DMS114 treated with DMSO at 0.1 percent for 48 hours (cell line): ENCODE measurements at regions not wholly inside any gene's neighbourhood (a gene's known extent, or its start where the extent isn't known, plus 50 kb on each side); places are given as distances from the start of the nearest gene placed in this dataset.
A peak's percentile ranks its signal among the peaks of the same experiment; 100 is the strongest.
"Not testable (repeated sequence)": the region's sequence is repeated elsewhere in the genome, so short reads cannot be mapped to it uniquely, and the experiment has no call there.

Experiments used
- DNase-seq: peaks from one replicate; lab custom pipeline; 2025; ENCODE audit not compliant: unreplicated experiment; lab: John Stamatoyannopoulos, UW

DNA sequence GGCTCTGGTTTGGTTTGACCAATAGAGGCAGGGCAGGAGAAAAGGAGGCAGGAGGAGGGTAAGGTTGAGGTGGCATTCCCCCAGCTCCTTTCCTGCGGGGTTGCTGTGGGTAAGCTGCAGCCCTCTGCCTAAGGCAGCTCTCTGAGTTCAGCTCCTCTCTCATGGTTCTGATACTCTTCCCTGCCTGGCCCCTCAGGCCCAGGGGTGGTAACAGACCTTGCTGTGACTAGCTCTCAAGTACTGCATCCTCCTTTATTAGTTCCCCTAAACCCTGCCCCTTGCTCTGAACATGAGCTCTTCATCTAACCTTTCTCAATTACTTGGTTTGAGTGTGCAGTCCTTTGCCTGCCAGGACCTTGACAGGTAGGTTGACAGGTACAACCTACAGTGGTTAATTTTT is 205.5 kb downstream of the SLC4A3 start:
- no peak for DNase-seq

DNA sequence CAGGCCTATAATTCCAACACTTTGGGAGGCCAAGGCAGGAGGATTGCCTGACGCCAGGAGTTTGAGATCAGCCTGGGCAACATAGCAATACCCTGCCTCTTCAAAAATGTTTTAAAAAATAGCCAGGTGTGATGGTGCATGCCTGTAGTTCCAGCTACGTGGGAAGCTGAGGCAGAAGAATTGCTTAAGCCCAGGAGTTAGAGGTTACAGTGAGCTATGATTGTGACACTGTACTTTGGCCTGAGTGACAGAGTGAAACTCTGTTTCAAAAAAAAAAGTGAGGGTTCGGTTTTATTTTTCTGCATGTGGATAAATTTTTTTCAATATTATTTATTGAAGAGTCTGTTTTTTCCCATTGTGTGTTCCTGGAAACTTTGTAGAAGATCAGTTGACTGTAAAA is 208.1 kb downstream of the SLC4A3 start:
- no peak for DNase-seq

DNA sequence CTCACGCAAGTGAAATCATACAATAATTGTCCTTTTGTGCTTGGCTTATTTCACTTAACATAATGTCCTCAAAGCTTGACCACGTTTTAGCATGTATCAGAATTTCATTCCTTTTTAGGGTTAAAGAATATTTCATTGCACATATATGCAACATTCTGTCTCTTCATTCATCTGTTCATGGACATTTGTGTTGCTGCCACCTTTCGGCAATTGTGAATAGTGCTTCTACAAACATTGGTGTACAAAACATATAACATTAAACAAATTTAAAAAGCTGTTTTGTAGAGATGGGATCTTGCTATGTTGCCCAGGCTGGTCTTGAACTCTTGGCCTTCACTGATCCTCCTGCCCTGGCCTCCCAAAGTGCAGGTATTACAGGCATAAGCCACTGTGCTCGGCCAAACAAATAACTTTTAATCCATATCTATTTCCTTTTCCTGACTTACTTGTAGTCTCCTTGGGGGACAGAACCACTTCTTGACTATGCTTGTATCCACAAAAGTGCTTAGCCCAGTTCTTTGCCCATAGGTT is 209.3 kb downstream of the SLC4A3 start:
- DNase-seq = peak; percentile 2

DNA sequence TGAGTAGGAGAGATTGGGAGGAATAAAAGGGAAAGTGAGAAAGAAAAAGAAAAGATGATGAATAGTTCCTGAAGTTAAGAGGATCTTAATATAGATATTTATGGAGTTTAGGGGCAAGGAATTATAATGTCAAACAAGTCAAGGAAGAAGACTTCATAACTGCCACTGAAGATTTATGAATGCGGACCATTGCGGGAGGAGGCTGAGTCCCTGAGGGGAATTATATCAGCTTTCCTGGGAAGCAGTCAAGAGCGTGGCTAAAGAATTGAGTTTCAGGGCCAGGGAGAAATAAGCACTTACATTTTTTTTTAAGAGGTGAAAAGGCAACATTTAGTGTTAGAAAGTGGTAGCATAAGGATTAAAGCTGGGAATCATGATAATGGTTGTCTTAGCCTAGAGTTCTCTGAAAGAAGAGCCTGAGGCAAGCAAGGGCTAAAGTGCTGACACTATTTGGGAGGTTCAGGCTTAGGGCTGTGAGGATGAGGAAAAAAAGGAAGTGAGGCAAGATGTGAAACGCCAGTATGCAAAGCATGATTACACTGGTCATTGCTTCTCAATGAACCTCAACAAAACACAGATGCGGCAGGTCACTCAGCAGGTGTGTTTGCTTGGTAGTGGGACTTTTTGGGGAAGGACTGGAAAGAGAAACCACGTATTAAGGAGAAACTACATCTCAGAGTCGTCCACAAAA is 217.1 kb downstream of the SLC4A3 start:
- DNase-seq = no peak

DNA sequence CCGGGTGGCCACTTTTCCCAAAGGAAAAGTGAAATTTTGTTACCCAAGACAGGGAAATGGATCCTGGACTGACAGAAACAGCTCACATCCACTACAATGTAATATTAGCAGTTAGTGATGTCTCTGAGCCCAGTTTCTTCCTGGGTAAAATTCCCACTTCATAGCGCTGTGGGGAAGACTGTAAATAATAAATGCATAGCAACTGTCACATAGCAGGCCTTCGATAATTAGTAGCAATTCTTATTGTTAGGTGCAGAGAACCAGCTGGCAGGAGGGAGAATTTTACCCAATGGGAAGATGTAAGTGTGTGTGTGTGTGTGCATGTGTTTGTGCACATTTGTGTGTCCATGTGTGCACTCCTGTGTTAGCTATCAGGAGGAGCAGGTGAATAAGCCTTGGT is 221.5 kb downstream of the SLC4A3 start:
- DNase-seq = no peak

DNA sequence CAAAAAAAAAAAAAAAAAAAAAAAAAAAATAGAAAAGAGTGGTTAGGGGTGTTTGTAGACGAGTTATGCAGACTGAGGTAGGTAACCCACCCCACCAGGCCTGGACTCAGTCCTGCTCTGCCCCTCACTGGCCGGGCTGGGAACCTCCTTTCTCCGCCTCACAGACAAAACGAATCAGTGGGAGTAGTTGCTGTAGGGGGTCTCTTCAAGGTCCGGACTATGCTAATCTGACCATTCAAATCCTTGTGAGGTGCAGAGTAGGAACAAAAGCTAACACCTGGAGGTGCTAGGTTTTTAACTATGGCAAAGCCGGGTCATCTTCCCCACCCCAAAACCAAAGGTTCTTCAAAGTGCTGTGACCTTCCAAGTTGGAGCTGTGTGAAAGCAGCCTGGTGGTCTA is 223.7 kb downstream of the SLC4A3 start:
- DNase-seq = no peak

DNA sequence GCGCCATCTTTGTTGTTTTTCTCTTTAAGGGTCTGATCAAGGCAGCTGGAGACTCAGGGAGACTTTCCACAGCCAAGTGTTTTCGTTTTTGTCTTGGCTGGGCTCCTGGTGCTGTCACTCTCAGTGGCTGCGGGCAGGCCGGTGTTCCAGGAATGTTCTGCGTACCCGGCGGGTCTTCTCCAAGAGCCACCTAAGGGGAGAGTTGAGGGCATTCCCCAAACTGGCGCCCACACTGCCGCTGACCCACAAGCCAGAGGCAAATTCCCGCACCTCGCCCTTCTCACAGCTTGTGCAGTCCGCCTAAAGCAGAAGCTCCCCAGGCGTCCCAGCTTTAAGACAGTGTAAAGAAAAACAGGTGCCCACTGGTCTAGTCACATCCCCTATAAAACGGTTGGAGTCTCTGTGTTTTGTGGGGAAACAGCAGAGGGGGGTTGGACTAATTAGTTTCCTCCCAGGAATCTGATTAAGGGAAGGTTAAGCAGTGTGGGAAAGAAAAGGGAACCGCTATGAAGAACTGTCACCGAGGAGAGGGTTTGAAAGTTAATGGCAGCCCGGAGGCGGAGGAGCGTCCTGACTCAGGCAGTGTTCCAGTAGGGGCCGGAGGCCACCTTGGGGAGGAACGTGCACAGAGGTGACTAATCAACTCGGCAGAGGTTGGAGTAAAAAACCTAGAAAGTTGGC is 224.5 kb downstream of the SLC4A3 start:
- no peak for DNase-seq

DNA sequence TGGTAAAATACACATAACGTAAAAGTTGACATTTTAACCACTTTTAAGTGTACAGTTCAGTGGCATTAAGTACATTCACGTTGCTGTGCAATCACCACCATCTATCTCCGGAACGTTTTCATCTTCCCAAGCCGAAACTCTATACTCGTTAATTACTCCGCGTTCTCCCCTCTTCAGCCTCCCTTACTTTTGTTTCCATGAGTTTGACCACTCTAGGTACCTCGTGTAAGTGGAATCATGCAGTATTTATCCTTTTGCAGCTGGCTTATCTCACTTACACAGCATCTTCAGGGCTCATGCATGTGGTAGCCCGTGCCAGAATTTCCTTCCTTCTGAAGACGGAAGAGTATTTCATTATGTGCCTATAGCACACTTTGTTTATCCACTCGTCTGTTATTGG is 225.2 kb downstream of the SLC4A3 start:
- no peak for DNase-seq

DNA sequence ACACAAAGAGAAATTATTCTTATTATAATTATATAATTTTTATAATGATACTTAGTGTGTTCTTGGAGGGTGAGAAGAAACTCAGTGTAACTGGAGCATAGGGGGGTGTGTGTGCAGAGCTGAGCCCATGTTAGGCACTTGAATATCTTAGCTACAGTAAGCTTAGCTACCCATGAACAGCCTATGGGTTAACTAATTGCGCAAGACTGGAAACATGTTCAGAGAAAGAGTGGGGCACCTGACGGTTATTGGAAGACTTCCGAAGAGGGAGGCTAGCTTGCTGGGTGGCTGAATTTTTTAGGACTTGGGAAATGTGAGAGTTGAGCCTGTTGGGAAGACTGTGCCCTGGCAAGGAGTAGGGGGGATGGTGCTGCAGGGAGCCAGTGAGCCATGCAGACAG is 229.2 kb downstream of the SLC4A3 start:
- DNase-seq = no peak

DNA sequence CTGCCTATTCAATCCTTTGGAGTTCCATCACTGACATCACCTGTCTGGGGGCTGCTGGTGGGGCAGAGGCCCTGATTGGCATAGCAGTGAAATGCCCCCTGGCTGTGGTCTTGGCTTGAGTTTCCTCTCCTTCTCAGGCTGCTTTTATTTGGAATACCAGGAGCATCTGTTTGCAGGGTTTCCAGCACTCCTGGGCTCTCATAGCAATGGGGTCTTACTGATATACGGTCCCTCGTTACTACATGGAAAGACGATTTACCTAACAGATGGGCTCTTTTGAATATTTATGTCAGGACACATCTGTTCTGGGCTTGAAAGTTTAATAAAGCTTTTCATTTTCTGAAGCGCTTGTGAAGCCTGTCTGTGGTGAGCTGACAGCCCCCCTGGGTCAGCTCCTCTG is 230.3 kb downstream of the SLC4A3 start:
- DNase-seq = no peak

DNA sequence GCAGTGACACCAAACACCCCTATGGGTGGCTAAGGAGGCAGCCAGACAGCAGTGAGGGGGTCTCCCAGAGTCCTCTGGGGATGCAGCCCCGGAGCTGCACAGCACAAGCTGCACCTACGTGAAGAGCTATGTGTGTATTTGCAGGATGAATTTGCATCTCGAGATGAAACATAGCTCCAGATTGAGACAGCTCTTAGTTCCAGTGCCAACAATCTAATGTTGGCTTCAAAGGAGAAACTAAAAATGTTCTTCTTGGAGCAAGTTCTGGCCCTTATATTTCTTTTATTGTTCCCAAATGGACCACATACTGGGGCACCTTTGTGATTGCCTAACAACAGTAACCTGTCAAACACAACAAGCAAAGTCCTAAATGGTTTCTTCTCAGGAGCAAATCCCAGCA is 233.9 kb downstream of the SLC4A3 start:
- DNase-seq = no peak

DNA sequence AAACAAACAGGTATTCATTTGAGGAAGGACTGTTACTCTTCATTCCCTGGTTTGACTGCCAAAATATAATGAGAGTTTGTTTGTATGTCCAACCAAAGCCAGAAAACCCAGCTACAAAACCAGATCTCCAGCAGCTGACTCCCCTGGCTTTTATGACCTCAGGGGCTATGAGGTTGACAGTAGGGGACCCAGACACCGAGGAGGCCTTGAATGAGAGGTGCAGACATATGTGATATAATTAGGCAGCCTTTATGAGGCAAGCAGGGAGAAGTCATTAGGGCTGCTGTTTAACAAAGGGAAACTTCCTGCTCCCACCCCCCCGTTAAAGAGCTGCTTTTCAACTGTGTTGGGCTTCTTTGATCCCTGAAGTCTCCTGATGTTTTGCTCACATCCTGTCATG is 236.7 kb downstream of the SLC4A3 start:
- DNase-seq = no peak

DNA sequence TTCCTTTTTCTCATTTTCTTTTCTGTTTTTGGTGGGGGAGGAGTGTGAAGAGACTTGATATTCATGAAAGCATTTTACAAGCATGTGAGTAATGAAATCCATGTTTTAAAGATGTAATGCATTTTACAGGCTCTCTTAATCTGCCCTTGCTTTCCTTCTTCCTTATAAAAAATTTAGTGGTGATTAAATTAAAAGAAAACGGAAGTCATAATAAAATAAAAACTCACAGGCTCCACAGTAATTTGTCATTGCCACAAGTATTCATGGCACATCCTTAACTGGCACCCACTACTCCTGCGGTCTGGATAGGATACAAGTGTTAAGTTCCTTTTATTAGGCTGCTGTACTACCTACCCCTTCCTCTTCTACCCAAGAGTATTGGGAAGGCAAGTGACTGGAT is 241.2 kb downstream of the SLC4A3 start:
- DNase-seq = no peak

DNA sequence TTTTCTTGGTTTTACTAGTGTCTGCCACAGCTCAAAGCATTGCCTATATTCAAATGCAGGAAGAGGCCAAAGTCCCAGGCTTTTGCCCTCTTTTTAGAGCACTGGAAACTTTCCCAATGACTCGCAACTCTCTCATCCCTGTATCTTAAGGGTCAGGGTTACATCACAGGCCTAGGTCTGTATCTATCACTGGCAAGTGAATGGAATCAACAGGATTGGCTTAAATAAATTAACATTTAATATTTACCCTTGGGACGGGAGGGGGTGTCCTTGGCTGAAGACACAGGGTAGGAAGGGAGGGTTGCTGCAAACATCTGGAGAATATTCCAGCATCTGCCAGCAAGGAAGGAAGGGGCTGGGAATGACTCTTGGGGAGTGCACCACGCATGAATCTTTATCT is 242.6 kb downstream of the SLC4A3 start:
- no peak for DNase-seq

DNA sequence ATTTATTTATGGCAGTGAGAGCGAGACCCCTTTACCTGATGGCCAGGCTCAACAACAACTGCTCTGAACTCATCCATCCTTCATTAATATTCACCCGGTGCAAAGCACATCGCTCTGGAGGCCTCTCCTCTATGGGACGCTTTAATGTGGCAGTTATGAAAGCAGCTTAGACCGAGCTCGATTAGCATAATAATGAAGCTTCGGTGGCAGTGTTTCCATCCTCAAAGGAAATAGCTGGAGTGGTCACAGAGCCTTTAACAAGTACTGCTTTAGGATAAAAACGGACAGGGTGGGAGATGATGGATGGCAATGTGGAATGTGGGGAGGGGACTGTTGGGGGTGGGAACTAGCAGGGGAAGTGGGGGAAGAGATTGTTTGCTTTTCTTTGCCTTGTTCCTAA is 243.9 kb downstream of the SLC4A3 start:
- no peak for DNase-seq

DNA sequence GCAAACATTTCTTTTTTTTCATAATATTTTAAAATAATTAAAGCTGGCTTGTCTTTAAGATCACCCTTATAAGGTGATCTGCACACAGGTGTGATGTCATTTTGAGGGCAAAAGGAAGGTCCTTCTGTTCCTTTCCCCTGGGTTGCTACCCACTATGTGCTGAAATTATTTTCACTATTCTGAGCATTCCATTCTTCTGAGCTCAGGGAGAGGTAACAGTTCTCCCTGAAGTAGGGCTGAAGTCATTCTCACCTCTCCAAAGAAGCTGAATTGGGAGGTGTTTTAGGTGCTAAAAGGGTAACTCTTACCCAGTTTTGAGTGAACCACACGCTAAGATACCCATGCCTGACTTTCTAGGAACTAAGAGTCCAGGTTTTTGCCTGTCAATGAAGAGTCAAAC is 247.6 kb downstream of the SLC4A3 start:
- DNase-seq = no peak

DNA sequence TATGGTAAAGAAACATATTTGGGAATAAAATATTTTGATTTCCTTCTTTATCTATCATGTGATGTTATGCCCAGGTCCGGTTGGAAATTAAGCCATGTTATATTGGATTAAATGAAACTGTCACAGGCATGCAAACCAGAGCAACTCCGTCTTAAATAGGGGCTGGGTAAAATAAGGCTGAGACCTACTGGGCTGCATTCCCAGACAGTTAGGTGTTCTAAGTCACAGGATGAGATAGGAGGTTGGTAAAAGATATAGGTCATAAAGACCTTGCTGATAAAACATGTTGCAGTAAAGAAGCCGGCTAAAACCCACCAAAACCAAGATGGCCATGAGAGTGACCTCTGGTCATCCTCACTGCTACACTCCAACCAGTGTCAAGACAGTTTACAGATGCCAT is 248.6 kb downstream of the SLC4A3 start:
- DNase-seq = not testable (repeated sequence)

DNA sequence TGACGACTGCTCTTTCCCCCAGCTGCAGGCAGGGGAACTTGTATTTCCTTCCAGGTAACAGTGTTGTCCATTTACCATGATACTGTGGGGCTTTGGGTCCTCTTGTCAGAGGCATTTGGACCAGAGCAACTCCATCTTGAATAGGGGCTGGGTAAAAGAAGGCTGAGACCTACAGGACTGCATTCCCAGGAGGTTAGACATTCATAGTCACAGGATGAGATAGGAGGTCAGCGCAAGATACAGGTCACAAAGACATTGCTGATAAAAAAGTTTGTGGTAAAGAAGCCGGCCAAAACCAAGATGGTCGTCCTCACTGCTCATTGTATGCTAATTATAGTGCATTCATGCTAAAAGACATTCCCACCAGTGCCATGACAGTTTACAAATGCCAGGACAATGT is 249.5 kb downstream of the SLC4A3 start:
- DNase-seq = no peak

DNA sequence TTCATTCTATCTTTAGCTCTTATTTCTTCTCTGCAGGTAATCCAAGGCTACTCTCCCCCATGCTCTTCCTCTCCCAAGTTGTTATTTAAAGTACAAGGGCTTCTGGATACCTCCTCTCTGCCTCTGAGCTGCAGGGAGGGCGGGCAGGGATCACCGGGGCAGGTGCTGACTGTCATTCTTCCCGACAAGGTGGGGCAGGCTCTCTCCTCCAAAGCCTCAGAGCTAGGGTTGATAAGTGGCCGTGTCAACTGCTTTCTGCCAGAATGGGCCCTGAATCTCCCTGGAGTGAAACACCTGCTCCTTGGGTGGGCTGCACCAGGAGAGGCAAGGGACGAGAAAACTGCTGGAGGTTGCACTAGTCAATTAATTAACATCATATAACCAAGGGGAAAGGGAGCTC is 250.3 kb downstream of the SLC4A3 start:
- no peak for DNase-seq

DNA sequence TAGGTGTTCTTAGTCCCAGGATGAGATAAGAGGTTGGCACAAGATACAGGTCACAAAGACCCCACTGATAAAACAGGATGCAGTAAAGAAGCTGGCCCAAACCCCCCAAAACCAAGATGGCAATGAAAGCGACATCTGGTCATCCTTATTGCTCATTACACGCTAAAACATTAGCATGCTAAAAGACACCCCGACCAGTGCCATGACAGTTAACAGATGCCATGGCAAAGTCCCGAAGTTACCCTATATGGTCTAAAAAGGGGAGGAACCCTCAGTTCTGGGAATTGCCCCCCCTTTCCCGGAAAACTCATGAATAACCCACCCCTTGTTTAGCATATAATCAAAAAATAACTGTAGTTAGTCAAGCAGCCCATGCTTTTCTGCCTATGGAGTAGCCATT is 251.1 kb downstream of the SLC4A3 start:
- DNase-seq = no peak

DNA sequence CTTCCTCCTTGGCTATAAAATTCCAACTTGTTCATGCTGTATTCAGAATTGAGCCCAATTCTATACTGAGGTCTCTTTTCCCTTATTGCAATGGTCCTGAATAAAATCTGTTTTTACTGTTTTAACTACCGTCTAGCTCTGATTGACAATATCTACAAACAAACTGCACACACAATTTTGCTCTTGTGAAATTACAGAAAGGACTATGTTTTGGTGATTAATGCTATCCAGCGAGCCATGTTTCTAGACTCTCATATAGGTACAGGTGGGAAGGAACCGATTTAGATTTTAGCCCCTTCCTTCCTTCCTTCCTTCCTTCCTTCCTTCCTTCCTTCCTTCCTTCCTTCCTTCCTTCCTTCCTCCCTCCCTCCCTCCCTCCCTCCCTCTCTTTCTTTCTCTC is 254.4 kb downstream of the SLC4A3 start:
- no peak for DNase-seq

DNA sequence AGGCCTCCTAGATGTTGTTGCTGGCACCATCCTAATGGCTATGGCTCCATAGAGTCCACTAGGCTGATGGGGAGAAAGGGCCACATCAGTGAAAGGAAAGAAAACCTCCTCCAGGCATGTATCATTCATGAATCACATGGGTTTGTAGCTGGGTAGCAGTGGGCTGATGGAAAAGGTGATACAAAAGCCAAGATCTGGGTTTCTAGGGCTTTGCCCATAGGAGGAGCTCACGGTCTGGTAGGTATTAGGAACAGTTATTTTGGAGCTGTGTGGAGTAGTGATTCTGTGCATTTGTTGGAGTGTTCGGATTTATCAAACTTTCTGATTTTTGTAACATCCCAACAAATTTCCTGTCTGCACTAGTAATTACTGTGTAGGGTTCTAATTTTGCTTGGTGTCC is 259.2 kb downstream of the SLC4A3 start:
- no peak for DNase-seq

DNA sequence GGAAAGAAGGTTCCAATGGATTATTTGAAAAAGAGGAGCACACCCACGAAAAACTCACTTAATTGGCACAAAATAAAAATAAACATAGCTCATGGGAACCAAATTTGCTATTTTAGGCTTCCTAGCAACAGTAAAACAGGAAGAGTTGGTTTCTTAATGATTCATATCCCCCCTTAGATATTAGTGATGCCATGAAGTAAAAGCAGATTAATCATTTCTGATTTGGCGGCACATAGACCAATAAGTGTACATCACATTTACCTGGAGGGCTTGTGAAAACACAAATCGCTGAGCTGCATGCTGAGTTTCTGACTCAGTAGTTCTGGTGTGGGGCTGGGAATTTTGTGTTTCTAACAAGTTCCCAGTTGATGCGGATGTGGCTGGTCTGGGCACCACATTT is 260.4 kb downstream of the SLC4A3 start:
- no peak for DNase-seq
